ENCODE measurements at regions not wholly inside any gene's neighbourhood (a gene's known extent, or its start where the extent isn't known, plus 50 kb on each side); places are given as distances from the start of the nearest gene placed in this dataset.

GRCh38 chr11:26035696-26036095 is 296.2 kb upstream of the ANO3 start:
- no peak for DNase-seq (ENCODE audit: low spot score)

GRCh38 chr11:26037716-26038115 is 294.2 kb upstream of the ANO3 start:
- no peak for DNase-seq (ENCODE audit: low spot score)

- no peak for DNase-seq (ENCODE audit: low spot score)
Observed at GRCh38 chr11:26040339-26040738, 291.6 kb upstream of the ANO3 start.

- DNase-seq (ENCODE audit: low spot score), result no peak
Observed at GRCh38 chr11:26042113-26042512, 289.8 kb upstream of the ANO3 start.

GRCh38 chr11:26043665-26044064 is 288.3 kb upstream of the ANO3 start:
- no peak for DNase-seq (ENCODE audit: low spot score)

GRCh38 chr11:26044389-26044788 is 287.5 kb upstream of the ANO3 start:
- no peak for DNase-seq (ENCODE audit: low spot score)

- no peak for DNase-seq (ENCODE audit: low spot score)
Observed at GRCh38 chr11:26045082-26045481, 286.8 kb upstream of the ANO3 start.

- DNase-seq (ENCODE audit: low spot score), result no peak
Observed at GRCh38 chr11:26048271-26048670, 283.7 kb upstream of the ANO3 start.

- no peak for DNase-seq (ENCODE audit: low spot score)
Observed at GRCh38 chr11:26053966-26054365, 278.0 kb upstream of the ANO3 start.

- no peak for DNase-seq (ENCODE audit: low spot score)
Observed at GRCh38 chr11:26062660-26063059, 269.3 kb upstream of the ANO3 start.

GRCh38 chr11:26063915-26064314 is 268.0 kb upstream of the ANO3 start:
- DNase-seq (ENCODE audit: low spot score), result no peak

- DNase-seq (ENCODE audit: low spot score), result no peak
Observed at GRCh38 chr11:26065944-26066343, 266.0 kb upstream of the ANO3 start.

GRCh38 chr11:26070714-26071380 is 261.1 kb upstream of the ANO3 start:
- no peak for DNase-seq (ENCODE audit: low spot score)

GRCh38 chr11:26072614-26073153 is 259.2 kb upstream of the ANO3 start:
- no peak for DNase-seq (ENCODE audit: low spot score)

- DNase-seq (ENCODE audit: low spot score), result peak; percentile 12
Observed at GRCh38 chr11:26073646-26074045, 258.3 kb upstream of the ANO3 start.

- no peak for DNase-seq (ENCODE audit: low spot score)
Observed at GRCh38 chr11:26076233-26076990, 255.5 kb upstream of the ANO3 start.

- DNase-seq (ENCODE audit: low spot score), result no peak
Observed at GRCh38 chr11:26078231-26078821, 253.6 kb upstream of the ANO3 start.

- DNase-seq (ENCODE audit: low spot score), result no peak
Observed at GRCh38 chr11:26084313-26084712, 247.6 kb upstream of the ANO3 start.

- DNase-seq (ENCODE audit: low spot score), result no peak
Observed at GRCh38 chr11:26086028-26086427, 245.9 kb upstream of the ANO3 start.

GRCh38 chr11:26087120-26087935 is 244.6 kb upstream of the ANO3 start:
- no peak for DNase-seq (ENCODE audit: low spot score)

- DNase-seq (ENCODE audit: low spot score), result no peak
Observed at GRCh38 chr11:26088391-26088790, 243.5 kb upstream of the ANO3 start.

- DNase-seq (ENCODE audit: low spot score), result no peak
Observed at GRCh38 chr11:26090651-26091050, 241.3 kb upstream of the ANO3 start.

All from D341Med (cell line).